ENCODE measurements at regions not wholly inside any gene's neighbourhood (a gene's known extent, or its start where the extent isn't known, plus 50 kb on each side); places are given as distances from the start of the nearest gene placed in this dataset.

DNA sequence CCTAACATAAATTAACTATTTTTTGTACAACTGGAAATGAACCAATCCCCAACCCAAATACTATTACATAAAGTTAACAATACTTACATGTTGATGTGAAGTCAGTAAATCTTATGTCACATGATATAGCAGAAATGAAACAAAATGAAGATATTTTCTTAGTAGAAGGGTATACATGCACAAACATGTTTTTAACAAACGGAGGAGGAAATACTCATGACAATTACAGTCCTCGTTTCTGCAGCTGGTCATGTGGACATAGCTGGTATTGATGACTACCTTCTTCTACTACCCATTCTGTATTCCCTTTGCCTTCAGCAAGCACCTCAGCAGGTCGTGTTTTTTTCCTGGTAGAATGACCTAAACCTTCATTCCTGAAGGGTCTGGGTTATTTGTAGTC lies 252.3 kb downstream of the HTR7 start:
- no peaks in the 10 kb centered on the region for H3K4me1 ChIP-seq (ENCODE audit: control insufficient read depth, extremely low read depth, insufficient read depth, low read length)
- FAIRE-seq (no peak), DNase-seq (ENCODE audit: low read depth, low spot score) (no peak)
- no peaks in the 10 kb centered on the region for H3K79me2 ChIP-seq (ENCODE audit: control insufficient read depth, insufficient read depth, low read length)
- no peak overlapping the region for H3K27ac ChIP-seq (ENCODE audit: control insufficient read depth, insufficient read depth, low read length)
- H4K20me1 ChIP-seq (ENCODE audit: control insufficient read depth, extremely low read depth, insufficient read depth, low read length): no peaks in the 10 kb centered on the region
- no peak overlapping the region for H3K4me2 ChIP-seq (ENCODE audit: control insufficient read depth, extremely low read depth, insufficient read depth, low read depth, low read length)
- TF ChIP-seq, protein P1, sequence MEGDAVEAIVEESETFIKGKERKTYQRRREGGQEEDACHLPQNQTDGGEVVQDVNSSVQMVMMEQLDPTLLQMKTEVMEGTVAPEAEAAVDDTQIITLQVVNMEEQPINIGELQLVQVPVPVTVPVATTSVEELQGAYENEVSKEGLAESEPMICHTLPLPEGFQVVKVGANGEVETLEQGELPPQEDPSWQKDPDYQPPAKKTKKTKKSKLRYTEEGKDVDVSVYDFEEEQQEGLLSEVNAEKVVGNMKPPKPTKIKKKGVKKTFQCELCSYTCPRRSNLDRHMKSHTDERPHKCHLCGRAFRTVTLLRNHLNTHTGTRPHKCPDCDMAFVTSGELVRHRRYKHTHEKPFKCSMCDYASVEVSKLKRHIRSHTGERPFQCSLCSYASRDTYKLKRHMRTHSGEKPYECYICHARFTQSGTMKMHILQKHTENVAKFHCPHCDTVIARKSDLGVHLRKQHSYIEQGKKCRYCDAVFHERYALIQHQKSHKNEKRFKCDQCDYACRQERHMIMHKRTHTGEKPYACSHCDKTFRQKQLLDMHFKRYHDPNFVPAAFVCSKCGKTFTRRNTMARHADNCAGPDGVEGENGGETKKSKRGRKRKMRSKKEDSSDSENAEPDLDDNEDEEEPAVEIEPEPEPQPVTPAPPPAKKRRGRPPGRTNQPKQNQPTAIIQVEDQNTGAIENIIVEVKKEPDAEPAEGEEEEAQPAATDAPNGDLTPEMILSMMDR (optimal IDR thresholded peaks at IDR 0.05 in 1 of 3, IDR thresholded peaks at IDR 0.05 in 1 of 3, conservative IDR thresholded peaks at IDR 0.05 in 1 of 3; ENCODE audit: extremely low read depth in 1 of 3, insufficient read depth in 2 of 3, low read length in 3 of 3): no peak
- no peak overlapping the region for H3K9ac ChIP-seq (ENCODE audit: control insufficient read depth, extremely low read depth, insufficient read depth, low read length)
- H3K9me3 ChIP-seq (ENCODE audit: control insufficient read depth, low read depth, low read length): peaks cover 7% of the 10 kb centered on the region
- dilution Hi-C loops (cut with MboI; ENCODE audit: extremely low pct_ligation_motif_present, low sequenced_read_pairs): no loop called here
- H3K4me3 ChIP-seq (ENCODE audit: control insufficient read depth in 2 of 3, extremely low read depth in 1 of 3, insufficient read depth in 2 of 3, low read depth in 1 of 3, low read length in 3 of 3): no peak overlapping the region
- H3K9me1 ChIP-seq (ENCODE audit: control insufficient read depth, extremely low read depth, insufficient read depth, low read length): no peaks in the 10 kb centered on the region
- no peak overlapping the region for H2AFZ ChIP-seq (ENCODE audit: control insufficient read depth, low read length)
- H3K27me3 ChIP-seq (ENCODE audit: control insufficient read depth, extremely low read depth, insufficient read depth, low read length): no peaks in the 10 kb centered on the region
- no peaks in the 10 kb centered on the region for H3K36me3 ChIP-seq (ENCODE audit: control insufficient read depth in 2 of 2, extremely low read depth in 1 of 2, insufficient read depth in 2 of 2, low read length in 2 of 2)

DNA sequence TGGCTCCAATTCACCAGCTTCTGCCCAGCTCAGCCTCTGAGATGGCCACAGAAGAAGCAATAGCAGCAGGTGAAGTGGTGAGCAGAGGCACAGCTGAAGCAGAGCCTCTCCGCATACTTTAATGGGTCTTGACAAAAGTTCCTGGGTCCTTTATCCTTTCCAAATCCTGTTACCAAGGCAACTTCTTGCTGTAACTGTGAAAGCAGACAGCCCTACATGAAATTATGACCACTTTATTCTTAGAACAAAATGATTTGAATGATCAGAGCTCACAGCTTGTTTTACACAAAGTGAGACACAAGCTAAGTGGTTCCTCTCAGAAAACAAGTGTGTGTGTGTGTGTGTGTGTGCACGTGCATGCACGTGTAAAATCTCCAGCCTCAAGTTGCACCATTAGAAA lies 245.6 kb downstream of the HTR7 start:
- no peak overlapping the region for H3K4me2 ChIP-seq (ENCODE audit: control insufficient read depth, extremely low read depth, insufficient read depth, low read depth, low read length)
- H3K36me3 ChIP-seq (ENCODE audit: control insufficient read depth in 2 of 2, extremely low read depth in 1 of 2, insufficient read depth in 2 of 2, low read length in 2 of 2): no peaks in the 10 kb centered on the region
- TF ChIP-seq, protein P1 (optimal IDR thresholded peaks at IDR 0.05 in 1 of 3, IDR thresholded peaks at IDR 0.05 in 1 of 3, conservative IDR thresholded peaks at IDR 0.05 in 1 of 3; ENCODE audit: extremely low read depth in 1 of 3, insufficient read depth in 2 of 3, low read length in 3 of 3): no peak
- no peak for TF ChIP-seq EZH2 (IDR thresholded peaks at IDR 0.05; ENCODE audit: low read length)
- H2AFZ ChIP-seq (ENCODE audit: control insufficient read depth, low read length): no peak overlapping the region
- no peaks in the 10 kb centered on the region for H3K27me3 ChIP-seq (ENCODE audit: control insufficient read depth, extremely low read depth, insufficient read depth, low read length)
- H3K9ac ChIP-seq (ENCODE audit: control insufficient read depth, extremely low read depth, insufficient read depth, low read length): no peak overlapping the region
- no peaks in the 10 kb centered on the region for H3K9me1 ChIP-seq (ENCODE audit: control insufficient read depth, extremely low read depth, insufficient read depth, low read length)
- dilution Hi-C loops (cut with MboI; ENCODE audit: extremely low pct_ligation_motif_present, low sequenced_read_pairs): no loop called here
- no peak overlapping the region for H3K4me3 ChIP-seq (ENCODE audit: control insufficient read depth in 2 of 3, extremely low read depth in 1 of 3, insufficient read depth in 2 of 3, low read depth in 1 of 3, low read length in 3 of 3)
- DNase-seq (ENCODE audit: low read depth, low spot score): no peak
- H3K4me1 ChIP-seq (ENCODE audit: control insufficient read depth, extremely low read depth, insufficient read depth, low read length): no peaks in the 10 kb centered on the region
- H3K79me2 ChIP-seq (ENCODE audit: control insufficient read depth, insufficient read depth, low read length): no peaks in the 10 kb centered on the region
- no peak for FAIRE-seq
- H3K27ac ChIP-seq (ENCODE audit: control insufficient read depth, insufficient read depth, low read length): no peak overlapping the region
- H3K9me3 ChIP-seq (ENCODE audit: control insufficient read depth, low read depth, low read length): no peaks in the 10 kb centered on the region
- no peaks in the 10 kb centered on the region for H4K20me1 ChIP-seq (ENCODE audit: control insufficient read depth, extremely low read depth, insufficient read depth, low read length)
